NCI-H187 treated with DMSO at 0.1 percent for 48 hours (cell line): ENCODE measurements at regions not wholly inside any gene's neighbourhood (a gene's known extent, or its start where the extent isn't known, plus 50 kb on each side); places are given as distances from the start of the nearest gene placed in this dataset.
"Not testable (repeated sequence)": the region's sequence is repeated elsewhere in the genome, so short reads cannot be mapped to it uniquely, and the experiment has no call there.

Experiments
- DNase-seq: peaks from one replicate; lab custom pipeline; 2025; lab: John Stamatoyannopoulos, UW

GRCh38 chr11:88061111-88061510 is 114.1 kb downstream of the RAB38 start:
- DNase-seq, result no peak

GRCh38 chr11:88059326-88059725 is 115.9 kb downstream of the RAB38 start:
- no peak for DNase-seq

- no peak for DNase-seq
These were observed 123.8 kb downstream of the RAB38 start for GRCh38 chr11:88051396-88051795.

DNA sequence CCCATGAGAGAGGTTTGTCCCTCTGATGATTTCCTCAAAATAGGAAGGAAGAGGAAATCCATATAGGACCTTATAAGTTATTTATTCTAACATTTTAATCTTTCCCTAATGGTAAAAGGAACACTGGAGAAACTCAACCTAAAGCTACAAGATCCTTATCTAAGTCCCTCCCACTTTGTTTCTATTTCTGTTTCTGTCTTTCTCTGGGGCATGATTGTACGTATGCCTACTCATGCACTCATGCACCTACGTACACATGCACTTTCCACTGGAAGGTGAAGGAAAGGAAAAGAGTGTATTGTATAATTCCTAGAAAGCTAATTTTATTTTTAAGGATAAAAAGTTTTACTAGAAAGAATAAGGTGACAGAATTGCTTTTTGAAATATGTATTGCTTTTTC is 125.0 kb downstream of the RAB38 start:
- no peak for DNase-seq

DNA sequence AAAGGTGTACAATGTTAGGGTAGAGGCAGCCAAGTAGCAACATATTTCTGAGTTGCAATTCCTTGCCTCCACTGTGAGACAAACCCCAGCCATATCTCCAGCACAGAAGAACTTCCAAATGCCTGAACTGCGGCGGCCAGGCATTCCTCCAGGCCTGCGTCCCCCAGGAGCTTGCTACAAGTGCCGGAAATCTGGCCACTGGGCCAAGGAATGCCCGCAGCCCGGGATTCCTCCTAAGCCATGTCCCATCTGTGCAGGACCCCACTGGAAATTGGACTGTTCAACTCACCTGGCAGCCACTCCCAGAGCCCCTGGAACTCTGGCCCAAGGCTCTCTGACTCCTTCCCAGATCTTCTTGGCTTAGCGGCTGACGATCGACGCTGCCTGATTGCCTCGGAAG is 130.0 kb downstream of the RAB38 start:
- DNase-seq, result not testable (repeated sequence)

GRCh38 chr11:88044658-88045057 is 130.6 kb downstream of the RAB38 start:
- not testable (repeated sequence) for DNase-seq

DNA sequence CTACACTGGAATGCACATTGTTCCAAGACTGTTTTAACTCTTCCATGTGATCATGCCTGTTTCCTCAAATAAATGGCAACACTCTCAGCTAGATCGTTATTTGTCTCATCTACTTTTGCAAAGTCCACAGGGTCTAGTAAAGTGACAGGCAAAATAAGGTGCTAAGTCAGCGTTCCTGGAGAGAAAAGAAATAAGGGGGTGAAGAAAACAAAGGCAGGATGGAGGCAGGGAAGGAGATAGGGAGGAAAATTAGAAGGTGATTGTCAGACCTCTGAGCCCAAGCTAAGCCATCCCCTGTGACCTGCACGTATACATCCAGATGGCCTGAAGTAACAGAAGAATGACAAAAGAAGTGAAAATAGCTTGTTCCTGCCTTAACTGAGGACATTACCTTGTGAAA is 132.1 kb downstream of the RAB38 start:
- DNase-seq, result no peak

- DNase-seq, result no peak
These were observed 132.6 kb downstream of the RAB38 start for GRCh38 chr11:88042647-88043046.

GRCh38 chr11:88042238-88042637 is 133.0 kb downstream of the RAB38 start:
- no peak for DNase-seq

DNA sequence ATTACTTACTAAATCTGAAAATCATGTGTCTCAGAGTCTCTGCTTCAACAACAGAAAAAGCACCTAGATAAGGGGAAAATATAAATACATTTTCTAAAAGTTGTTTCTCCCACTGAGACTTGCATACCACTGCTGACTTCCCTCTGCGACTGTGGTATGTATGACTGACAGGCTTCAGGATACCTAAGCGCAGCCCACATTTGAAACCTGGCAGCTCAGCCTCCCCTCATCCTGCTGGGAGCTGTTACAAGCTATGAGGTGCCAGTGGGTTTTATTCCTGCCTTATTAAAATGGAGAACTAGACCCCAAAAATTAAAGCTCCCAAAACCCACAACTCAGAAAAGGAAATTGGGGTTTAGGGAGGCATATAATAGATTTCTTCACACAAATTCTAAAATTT is 133.6 kb downstream of the RAB38 start:
- no peak for DNase-seq

GRCh38 chr11:88040148-88040496 is 135.1 kb downstream of the RAB38 start:
- no peak for DNase-seq

DNA sequence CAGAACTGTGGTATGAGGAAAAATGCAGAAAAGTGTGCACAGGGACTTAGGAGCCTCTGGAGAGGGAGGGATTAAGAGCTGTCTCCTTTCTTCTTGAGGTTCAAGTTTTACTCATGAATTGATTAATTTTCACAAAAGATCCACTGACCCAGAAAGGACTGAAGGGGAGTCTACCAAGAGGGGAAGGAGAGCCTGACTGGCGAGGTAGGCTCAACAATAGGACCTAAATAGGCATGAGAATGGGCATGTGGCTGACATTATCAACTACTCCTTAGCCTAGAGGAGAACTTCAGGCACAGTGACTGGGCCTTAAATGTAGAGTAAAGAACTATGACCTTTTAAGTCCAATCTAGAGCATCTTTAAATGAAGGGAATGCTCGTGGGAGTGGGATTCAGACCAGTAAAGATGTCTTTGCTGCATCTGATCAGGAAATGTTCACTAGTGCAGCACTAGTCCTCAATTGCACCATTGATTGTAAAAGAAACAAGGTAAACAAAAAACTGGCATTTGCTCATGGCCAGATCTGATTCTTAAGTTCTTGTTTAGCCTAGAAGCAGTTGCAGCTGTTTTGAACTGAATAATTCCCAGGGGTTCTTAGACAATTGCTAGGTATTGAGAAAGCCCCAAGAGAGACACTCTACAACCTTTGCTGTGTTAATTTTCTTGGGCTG is 135.6 kb downstream of the RAB38 start:
- no peak for DNase-seq

- DNase-seq, result no peak
These were observed 137.2 kb downstream of the RAB38 start for GRCh38 chr11:88038063-88038462.

- DNase-seq, result no peak
These were observed 138.5 kb downstream of the RAB38 start for GRCh38 chr11:88036701-88037100.

- DNase-seq, result no peak
These were observed 140.0 kb downstream of the RAB38 start for GRCh38 chr11:88035271-88035670.

GRCh38 chr11:88017666-88018065 is 157.6 kb downstream of the RAB38 start:
- no peak for DNase-seq

GRCh38 chr11:88016392-88017170 is 158.7 kb downstream of the RAB38 start:
- peak; percentile 29 for DNase-seq

DNA sequence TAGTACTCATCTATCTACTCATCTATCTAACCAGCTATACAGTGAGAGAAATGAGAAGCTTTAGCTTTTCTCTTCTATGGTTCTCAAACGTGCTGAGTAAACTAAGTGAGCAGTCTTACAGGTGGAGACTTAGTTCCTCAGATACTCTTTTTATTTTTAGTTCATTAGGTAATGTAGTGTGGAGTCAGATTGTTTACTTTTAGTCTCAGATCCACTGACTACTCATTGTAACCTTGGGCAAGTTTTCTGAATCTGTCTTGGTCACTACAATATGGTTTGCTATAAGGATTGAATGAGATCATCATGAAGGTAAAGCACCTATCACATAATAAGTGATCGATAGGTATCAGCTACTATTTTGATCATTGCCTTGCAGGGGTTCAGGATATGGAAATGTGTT is 160.1 kb downstream of the RAB38 start:
- DNase-seq, result no peak

- DNase-seq, result no peak
These were observed 161.7 kb downstream of the RAB38 start for GRCh38 chr11:88013508-88014065.

- no peak for DNase-seq
These were observed 162.8 kb downstream of the RAB38 start for GRCh38 chr11:88012456-88012855.

- DNase-seq, result no peak
These were observed 199.2 kb downstream of the RAB38 start for GRCh38 chr11:87976009-87976408.

GRCh38 chr11:87974797-87975196 is 200.4 kb downstream of the RAB38 start:
- no peak for DNase-seq

DNA sequence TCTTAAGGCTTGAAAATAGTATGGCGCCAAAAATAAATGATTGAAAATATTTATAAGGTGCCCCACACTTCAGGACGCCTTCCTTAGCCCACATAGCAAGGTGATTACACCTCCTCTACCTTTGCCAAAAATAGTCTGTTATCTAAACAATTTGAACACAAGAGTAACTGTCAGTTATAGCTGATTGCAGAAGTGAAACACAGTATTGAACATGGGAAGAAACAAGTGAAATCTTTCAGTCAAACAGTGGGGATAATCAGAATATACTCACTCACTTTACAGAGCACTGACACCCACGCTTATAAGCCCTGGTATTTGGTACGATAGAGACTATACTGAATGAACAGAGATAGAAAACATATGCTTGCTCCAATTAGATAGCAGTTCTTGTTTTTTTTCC is 203.1 kb downstream of the RAB38 start:
- no peak for DNase-seq

DNA sequence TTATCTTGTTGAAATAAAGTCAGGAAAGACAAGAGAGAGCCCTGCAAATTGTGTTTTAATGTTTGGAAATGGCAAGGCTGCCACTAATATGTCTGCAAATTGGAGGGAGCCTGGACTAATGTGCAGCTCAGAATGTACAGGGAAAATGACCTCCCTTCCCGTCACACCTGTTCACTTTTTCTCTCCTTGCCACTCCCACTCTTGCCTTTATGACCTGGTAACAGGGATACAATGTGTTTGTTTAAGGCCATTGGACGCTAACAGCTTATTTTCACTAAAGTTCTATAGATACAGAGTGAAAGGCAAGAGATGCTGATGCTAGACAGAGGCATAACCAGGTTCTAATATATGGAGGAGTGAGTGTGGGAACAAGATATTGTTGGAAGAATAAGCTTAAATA is 203.9 kb downstream of the RAB38 start:
- DNase-seq, result no peak
